ENCODE measurements at regions not wholly inside any gene's neighbourhood (a gene's known extent, or its start where the extent isn't known, plus 50 kb on each side); places are given as distances from the start of the nearest gene placed in this dataset.

DNA sequence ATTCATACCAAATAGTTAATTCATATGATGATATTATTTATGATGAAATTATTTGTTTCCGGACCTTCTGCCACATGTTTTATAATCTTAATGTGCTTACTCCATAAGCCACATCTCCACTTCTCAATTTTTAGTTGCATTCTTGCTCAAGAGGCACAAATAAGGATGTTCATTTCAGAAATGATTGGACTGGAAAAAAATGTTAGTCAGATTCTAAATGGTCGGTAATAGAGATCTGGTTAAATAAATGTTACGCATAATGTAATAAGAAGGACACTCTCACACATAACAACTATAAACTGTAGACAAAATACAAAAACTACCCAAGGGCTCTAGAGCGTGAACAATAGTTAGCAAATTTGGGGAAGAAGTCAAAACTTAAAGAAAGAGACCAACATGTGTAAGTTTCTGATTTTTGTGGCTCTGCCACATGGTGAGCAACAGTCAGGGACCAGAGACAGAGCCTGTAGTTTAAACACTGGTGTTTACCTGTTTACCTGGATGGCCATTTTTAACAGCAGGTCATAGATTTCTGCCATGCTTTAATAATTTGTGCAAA is 554.3 kb upstream of the CLINT1 start:
- no peak for TF ChIP-seq POLR2A (IDR thresholded peaks at IDR 0.05)
- TF ChIP-seq, protein P1, sequence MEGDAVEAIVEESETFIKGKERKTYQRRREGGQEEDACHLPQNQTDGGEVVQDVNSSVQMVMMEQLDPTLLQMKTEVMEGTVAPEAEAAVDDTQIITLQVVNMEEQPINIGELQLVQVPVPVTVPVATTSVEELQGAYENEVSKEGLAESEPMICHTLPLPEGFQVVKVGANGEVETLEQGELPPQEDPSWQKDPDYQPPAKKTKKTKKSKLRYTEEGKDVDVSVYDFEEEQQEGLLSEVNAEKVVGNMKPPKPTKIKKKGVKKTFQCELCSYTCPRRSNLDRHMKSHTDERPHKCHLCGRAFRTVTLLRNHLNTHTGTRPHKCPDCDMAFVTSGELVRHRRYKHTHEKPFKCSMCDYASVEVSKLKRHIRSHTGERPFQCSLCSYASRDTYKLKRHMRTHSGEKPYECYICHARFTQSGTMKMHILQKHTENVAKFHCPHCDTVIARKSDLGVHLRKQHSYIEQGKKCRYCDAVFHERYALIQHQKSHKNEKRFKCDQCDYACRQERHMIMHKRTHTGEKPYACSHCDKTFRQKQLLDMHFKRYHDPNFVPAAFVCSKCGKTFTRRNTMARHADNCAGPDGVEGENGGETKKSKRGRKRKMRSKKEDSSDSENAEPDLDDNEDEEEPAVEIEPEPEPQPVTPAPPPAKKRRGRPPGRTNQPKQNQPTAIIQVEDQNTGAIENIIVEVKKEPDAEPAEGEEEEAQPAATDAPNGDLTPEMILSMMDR (IDR thresholded peaks at IDR 0.05), result no peak

All from thyroid gland (tissue), 4 donors.